ENCODE measurements at regions not wholly inside any gene's neighbourhood (a gene's known extent, or its start where the extent isn't known, plus 50 kb on each side); places are given as distances from the start of the nearest gene placed in this dataset.

DNA sequence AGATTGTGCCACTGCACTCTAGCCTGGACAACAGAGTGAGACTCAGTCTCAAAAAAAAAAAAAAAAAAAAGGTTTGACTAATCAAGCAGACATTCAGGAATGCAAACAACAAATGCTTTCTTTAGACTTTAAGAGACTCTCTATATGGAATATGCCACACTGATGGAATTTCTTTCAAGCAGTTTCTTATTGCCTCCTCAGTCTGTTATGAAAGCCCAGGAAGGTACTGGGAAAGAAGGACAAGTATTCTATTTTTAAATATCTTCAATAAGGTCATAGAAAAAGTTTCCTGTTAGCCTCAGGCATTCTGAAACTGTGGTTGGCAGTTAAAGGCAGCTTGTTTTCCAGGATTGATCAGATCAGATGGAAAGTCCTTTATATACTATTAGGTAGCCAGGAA, 241.6 kb downstream of the PIK3C3 start:
- no peak for TF ChIP-seq CTCF (conservative IDR thresholded peaks at IDR 0.05)
- no peak for TF ChIP-seq ZFX (IDR thresholded peaks at IDR 0.05)

All from C4-2B (cell line).